LNCAP (cell line): ENCODE measurements at regions not wholly inside any gene's neighbourhood (a gene's known extent, or its start where the extent isn't known, plus 50 kb on each side); places are given as distances from the start of the nearest gene placed in this dataset.

Experiments used
- CTCF ChIP-seq: fragments of 450-650 bp; IDR thresholded peaks from 2 replicates; pipeline ENCODE4 v1.5.1; 2017; ENCODE audit warnings: mild to moderate bottlenecking

GRCh38 chr1:81597720-81598426 is 202.9 kb upstream of the ADGRL2 start:
- no peak for TF ChIP-seq CTCF

DNA sequence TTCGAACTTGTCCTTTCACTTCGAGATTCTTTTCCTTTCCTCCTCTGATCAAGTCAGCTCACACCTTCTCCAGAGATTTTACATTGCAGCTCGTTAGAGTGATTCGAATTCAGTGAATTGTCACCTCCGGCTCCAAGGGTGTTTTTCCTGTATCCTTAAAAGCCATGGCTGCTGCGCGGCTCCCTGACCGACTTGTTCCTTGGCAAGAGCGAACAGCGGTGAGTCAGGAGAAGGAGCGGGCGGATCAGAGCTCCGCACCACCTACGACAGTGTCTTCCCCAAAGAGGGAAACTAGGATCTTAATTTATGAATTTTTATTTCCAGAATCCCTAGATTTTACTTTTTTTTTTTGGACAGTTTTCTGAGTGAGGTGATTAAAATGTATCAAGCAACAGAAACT is 204.4 kb upstream of the ADGRL2 start:
- TF ChIP-seq CTCF = no peak

- TF ChIP-seq CTCF = no peak
Observed at GRCh38 chr1:81594206-81594605, 206.5 kb upstream of the ADGRL2 start.

GRCh38 chr1:81592233-81592632 is 208.5 kb upstream of the ADGRL2 start:
- TF ChIP-seq CTCF = no peak

- TF ChIP-seq CTCF = no peak
Observed at GRCh38 chr1:81590171-81590570, 210.6 kb upstream of the ADGRL2 start.

- no peak for TF ChIP-seq CTCF
Observed at GRCh38 chr1:81588149-81588548, 212.6 kb upstream of the ADGRL2 start.

DNA sequence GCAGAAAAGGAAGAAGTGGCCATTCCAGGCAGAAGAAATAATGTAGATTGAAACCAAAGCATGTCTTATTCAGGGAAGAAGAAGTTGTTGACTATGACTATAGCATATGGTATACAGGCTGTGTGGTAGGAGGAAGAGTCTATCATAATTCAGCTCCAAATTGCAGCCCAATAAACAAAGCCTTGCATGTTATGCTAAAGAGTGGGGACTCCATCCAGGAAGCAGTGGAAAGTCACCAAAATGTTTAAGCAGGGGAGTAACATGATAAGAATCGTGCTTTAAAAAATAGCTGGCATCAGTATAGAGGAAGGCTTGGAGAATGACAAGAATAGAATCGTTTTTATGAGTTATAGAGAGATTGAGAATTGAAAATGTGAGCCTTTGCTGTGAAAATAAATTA is 213.3 kb upstream of the ADGRL2 start:
- no peak for TF ChIP-seq CTCF

GRCh38 chr1:81585371-81585770 is 215.4 kb upstream of the ADGRL2 start:
- no peak for TF ChIP-seq CTCF
